AG04450 (cell line): ENCODE measurements at regions not wholly inside any gene's neighbourhood (a gene's known extent, or its start where the extent isn't known, plus 50 kb on each side); places are given as distances from the start of the nearest gene placed in this dataset.

Experiments
- CTCF ChIA-PET: fragments of 300-600, 350-600 bp; formaldehyde crosslinking; extraction: SDS; loops from one replicate; lab custom pipeline; 2022; ENCODE audit warnings: antibody characterized with exemption, inconsistent platforms; lab: Charles Lee
- POLR2A ChIA-PET: fragments of 350-600 bp; formaldehyde crosslinking; extraction: SDS; loops from one replicate; lab custom pipeline; 2021; ENCODE audit warnings: antibody characterized with exemption, inconsistent platforms; lab: Yijun Ruan, JAX
- DNase-seq: peaks from one replicate; pipeline ENCODE4 v3.0.0-alpha.2; 2011; ENCODE audit warnings: low read depth, low spot score
- H3K27ac ChIP-seq: one replicate; pipeline ENCODE4 v1.5.1; 2012; ENCODE audit warnings: low read depth, low read length, control low read depth
- H3K27me3 ChIP-seq: one replicate; pipeline ENCODE4 v1.6.0; 2012; ENCODE audit warnings: low read length; ENCODE audit not compliant: control insufficient read depth, insufficient read depth
- H3K4me3 ChIP-seq: 2 replicates; pipeline ENCODE4 v1.5.1; 2011; ENCODE audit warnings: mild to moderate bottlenecking, low read depth, low read length, control low read depth
- H3K9me3 ChIP-seq: 2 replicates; pipeline ENCODE4 v1.5.1; 2012; ENCODE audit warnings: low read length; ENCODE audit not compliant: control insufficient read depth, insufficient read depth
- CTCF ChIP-seq: IDR thresholded peaks from 2 replicates; pipeline ENCODE4 v1.5.1; 2011; ENCODE audit warnings: low read depth, low read length, control low read depth, inconsistent platforms

- Histone ChIP-seq H3K9me3 (no peaks in the 10 kb centered on the region), H3K4me3 (no peak overlapping the region), H3K27ac (no peak overlapping the region), H3K27me3 (peaks cover 3% of the 10 kb centered on the region)
- ChIA-PET CTCF (interaction anchor here (1.4 kb wide), 1 partner anchor 14 kb away, joined by 3 read pairs; no protein-coding TSS in a partner anchor), POLR2A (no interaction called here)
- no peak for DNase-seq
- TF ChIP-seq CTCF, result no peak
Observed at GRCh38 chr12:114134922-114135321, 168.8 kb upstream of the RBM19 start.

DNA sequence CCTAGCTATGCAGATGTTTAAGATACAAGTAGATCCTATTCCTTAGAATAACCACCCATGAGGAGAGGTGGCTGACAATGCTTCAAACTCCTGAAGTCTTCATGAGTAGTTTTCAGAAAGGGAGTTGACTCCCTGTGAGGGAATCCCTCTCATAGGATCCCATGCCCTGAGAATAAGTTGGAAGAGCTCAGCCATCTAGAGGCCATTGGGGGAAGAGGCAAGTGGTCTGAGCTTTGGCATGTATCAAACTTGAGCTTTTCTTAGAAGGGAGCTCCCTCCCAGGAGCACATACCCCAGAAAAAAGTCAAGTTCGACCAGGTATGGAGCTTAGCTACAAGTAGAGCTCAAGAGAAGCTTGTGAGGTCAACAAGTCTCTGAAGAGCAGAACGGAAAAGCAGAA lies 165.7 kb upstream of the RBM19 start:
- POLR2A ChIA-PET, result no interaction called here
- H3K27ac ChIP-seq, result no peak overlapping the region
- CTCF ChIA-PET, result no interaction called here
- peaks cover 3% of the 10 kb centered on the region for H3K27me3 ChIP-seq
- no peak overlapping the region for H3K4me3 ChIP-seq
- 0 out of 2 replicates have a peak, but pooled peaks have one; percentile 9 for TF ChIP-seq CTCF
- no peaks in the 10 kb centered on the region for H3K9me3 ChIP-seq
- no peak for DNase-seq

- Histone ChIP-seq H3K4me3 (no peak overlapping the region), H3K27ac (no peak overlapping the region), H3K9me3 (no peaks in the 10 kb centered on the region), H3K27me3 (no peaks in the 10 kb centered on the region)
- POLR2A ChIA-PET, result no interaction called here
- CTCF ChIA-PET, result no interaction called here
- DNase-seq, result no peak
- no peak for TF ChIP-seq CTCF
Observed at GRCh38 chr12:114123108-114123507, 157.0 kb upstream of the RBM19 start.

DNA sequence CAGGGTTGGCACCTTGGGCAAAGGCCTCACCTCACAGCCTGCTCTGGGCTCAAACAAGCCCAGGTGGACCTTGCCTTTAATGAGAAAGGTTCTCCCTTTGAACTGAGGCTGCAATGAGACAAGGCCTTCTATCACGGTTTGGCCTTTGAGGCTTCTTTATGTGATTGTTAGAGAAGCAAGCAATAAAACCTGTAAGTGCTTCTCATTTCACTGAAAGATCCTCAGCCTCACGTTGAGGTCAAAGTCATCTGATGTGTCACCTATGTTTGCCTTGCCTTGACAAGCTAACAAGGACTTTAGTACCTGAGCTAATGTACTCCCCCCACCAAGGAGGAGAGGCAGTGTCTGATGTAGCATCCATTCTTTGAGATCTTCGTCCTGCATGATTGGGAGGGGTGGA lies 155.9 kb upstream of the RBM19 start:
- Histone ChIP-seq H3K27ac (no peak overlapping the region), H3K9me3 (no peaks in the 10 kb centered on the region), H3K4me3 (no peak overlapping the region), H3K27me3 (no peaks in the 10 kb centered on the region)
- CTCF ChIA-PET, result no interaction called here
- POLR2A ChIA-PET, result no interaction called here
- no peak for DNase-seq
- TF ChIP-seq CTCF, result no peak

GRCh38 chr12:114119316-114119715 lies 153.2 kb upstream of the RBM19 start:
- POLR2A ChIA-PET, result no interaction called here
- no peak for TF ChIP-seq CTCF
- H3K4me3 ChIP-seq, result no peak overlapping the region
- H3K9me3 ChIP-seq, result no peaks in the 10 kb centered on the region
- no peak for DNase-seq
- no peak overlapping the region for H3K27ac ChIP-seq
- H3K27me3 ChIP-seq, result no peaks in the 10 kb centered on the region
- CTCF ChIA-PET, result no interaction called here
